Liver (tissue), 8 donors: ENCODE measurements at regions not wholly inside any gene's neighbourhood (a gene's known extent, or its start where the extent isn't known, plus 50 kb on each side); places are given as distances from the start of the nearest gene placed in this dataset.

Experiments
- DNase-seq: peaks from one replicate; pipeline ENCODE4 v3.0.0-alpha.2; 2017; ENCODE audit warnings: low spot score
- H3K27ac ChIP-seq, 2 donors: one replicate each; pipeline ENCODE4 v1.7.0; 2013; ENCODE audit warnings: inconsistent platforms in 2 of 2, low read length in 2 of 2, control low read depth in 1 of 2, low read depth in 1 of 2, mild to moderate bottlenecking in 1 of 2
- H3K27me3 ChIP-seq, 4 donors: one replicate each; pipeline versions ENCODE4 v1.6.1 to v1.7.0; 2013; ENCODE audit warnings: low read length in 3 of 4, inconsistent platforms in 1 of 4, mild to moderate bottlenecking in 1 of 4, moderate library complexity in 1 of 4; ENCODE audit not compliant: control insufficient read depth in 4 of 4, insufficient read depth in 4 of 4
- H3K36me3 ChIP-seq, 4 donors: one replicate each; pipeline versions ENCODE4 v1.6.1 to v1.7.0; 2013; ENCODE audit warnings: low read length in 3 of 4, mild to moderate bottlenecking in 3 of 4, low read depth in 1 of 4, moderate library complexity in 1 of 4; ENCODE audit not compliant: control insufficient read depth in 4 of 4, insufficient read depth in 3 of 4
- H3K4me1 ChIP-seq, 4 donors: one replicate each; pipeline versions ENCODE4 v1.6.1 to v1.7.0; 2013; ENCODE audit warnings: low read length in 3 of 4, mild to moderate bottlenecking in 3 of 4, moderate library complexity in 1 of 4; ENCODE audit not compliant: control insufficient read depth in 4 of 4, insufficient read depth in 4 of 4
- H3K4me3 ChIP-seq, 3 donors: one replicate each; pipeline versions ENCODE4 v1.6.1 to v1.7.0; 2013; ENCODE audit warnings: low read length in 3 of 3, control low read depth in 1 of 3, low read depth in 1 of 3, mild to moderate bottlenecking in 1 of 3
- H3K9ac ChIP-seq, 2 donors: one replicate each; pipeline ENCODE4 v1.7.0; 2013; ENCODE audit warnings: low read length in 2 of 2, mild to moderate bottlenecking in 2 of 2, moderate library complexity in 2 of 2, control low read depth in 1 of 2, low read depth in 1 of 2
- H3K9me3 ChIP-seq, 4 donors: one replicate each; pipeline versions ENCODE4 v1.6.1 to v1.7.0; 2013; ENCODE audit warnings: low read length in 3 of 4; ENCODE audit not compliant: control insufficient read depth in 4 of 4
- CTCF ChIP-seq: fragments of 150-350 bp; IDR thresholded peaks from 2 replicates; pipeline ENCODE4 v1.5.1; 2017; ENCODE audit warnings: improper control_type of control experiment, low read depth, low read length; ENCODE audit not compliant: missing input control
- EGR1 ChIP-seq, 2 donors: IDR thresholded peaks; 2 replicates each; pipeline ENCODE4 v1.6.1; 2016 to 2018; ENCODE audit warnings: antibody characterized with exemption in 2 of 2, low read depth in 2 of 2
- FOXA1 ChIP-seq: IDR thresholded peaks from 2 replicates; pipeline ENCODE4 v1.6.1; 2016; ENCODE audit warnings: antibody characterized with exemption
- FOXA2 ChIP-seq: IDR thresholded peaks from 2 replicates; pipeline ENCODE4 v1.6.1; 2016; ENCODE audit warnings: antibody characterized with exemption
- GABPA ChIP-seq, 2 donors: IDR thresholded peaks in 1 of 2; conservative IDR thresholded peaks in 1 of 2; 2 replicates each; pipeline ENCODE4 v1.6.1; 2016; ENCODE audit warnings: antibody characterized with exemption in 2 of 2, mild to moderate bottlenecking in 1 of 2, moderate library complexity in 1 of 2
- HNF4A ChIP-seq, 2 donors: conservative IDR thresholded peaks; 2 replicates each; pipeline ENCODE4 v1.6.1; 2016; ENCODE audit warnings: antibody characterized with exemption in 2 of 2, mild to moderate bottlenecking in 2 of 2
- HNF4G ChIP-seq: IDR thresholded peaks from 2 replicates; pipeline ENCODE4 v1.6.1; 2016; ENCODE audit warnings: antibody characterized with exemption
- JUND ChIP-seq, 2 donors: IDR thresholded peaks; 2 replicates each; pipeline ENCODE4 v1.6.1; 2016; ENCODE audit warnings: antibody characterized with exemption in 2 of 2
- NR2F2 ChIP-seq: IDR thresholded peaks from 2 replicates; pipeline ENCODE4 v1.6.1; 2016; ENCODE audit warnings: antibody characterized with exemption
- RAD21 ChIP-seq, 2 donors: IDR thresholded peaks; 2 replicates each; pipeline ENCODE4 v1.6.1; 2016; ENCODE audit warnings: antibody characterized with exemption in 2 of 2, mild to moderate bottlenecking in 2 of 2
- REST ChIP-seq: IDR thresholded peaks from 2 replicates; pipeline ENCODE4 v1.6.1; 2016; ENCODE audit warnings: antibody characterized with exemption, mild to moderate bottlenecking
- RXRA ChIP-seq, 2 donors: IDR thresholded peaks; 2 replicates each; pipeline ENCODE4 v1.6.1; 2017 to 2018; ENCODE audit warnings: antibody characterized with exemption in 2 of 2, mild to moderate bottlenecking in 1 of 2
- SP1 ChIP-seq: IDR thresholded peaks from 2 replicates; pipeline ENCODE4 v1.6.1; 2018; ENCODE audit warnings: antibody characterized with exemption, mild to moderate bottlenecking
- TAF1 ChIP-seq: conservative IDR thresholded peaks from 2 replicates; pipeline ENCODE4 v1.6.1; 2016; ENCODE audit warnings: antibody characterized with exemption, mild to moderate bottlenecking
- YY1 ChIP-seq: IDR thresholded peaks from 2 replicates; pipeline ENCODE4 v1.6.1; 2016; ENCODE audit warnings: antibody characterized with exemption, mild to moderate bottlenecking
- WGBS: extraction: QIAGEN DNeasy Blood & Tissue Kit; methylation state at CpG from one replicate; pipeline ENCODE4 v1.1.7; 2013; 5-methylcytosine and 5-hydroxymethylcytosine counted together
- TF ChIP-seq, protein P1 (sequence below): IDR thresholded peaks from 2 replicates; pipeline ENCODE4 v1.6.1; 2016; ENCODE audit warnings: antibody characterized with exemption
- TF ChIP-seq, protein P2 (sequence below): IDR thresholded peaks from 2 replicates; pipeline ENCODE4 v1.6.1; 2016; ENCODE audit warnings: antibody characterized with exemption
- TF ChIP-seq, protein P3 (sequence below): IDR thresholded peaks from 2 replicates; pipeline ENCODE4 v1.6.1; 2016; ENCODE audit warnings: antibody characterized with exemption
- donor health status: healthy.
- donor health status: healthy.
- donor health status: healthy.
- donor health status: healthy.
- donor health status: healthy.

- Histone ChIP-seq H3K27me3 (peaks cover 0 to 3% (median 0%) of the 10 kb centered on the region in 4 donors), H3K9ac (no peak overlapping the region), H3K27ac (no peak overlapping the region), H3K9me3 (no peaks in the 10 kb centered on the region), H3K4me3 (no peak overlapping the region), H3K4me1 (no peaks in the 10 kb centered on the region), H3K36me3 (no peaks in the 10 kb centered on the region)
- no peak for TF ChIP-seq YY1
- no peak for TF ChIP-seq FOXA2
- TF ChIP-seq RAD21 (IDR thresholded peaks at IDR 0.05), result no peak
- TF ChIP-seq FOXA1, result no peak
- no peak for TF ChIP-seq HNF4A (conservative IDR thresholded peaks at IDR 0.05)
- TF ChIP-seq HNF4G, result no peak
- no peak for TF ChIP-seq TAF1
- no peak for TF ChIP-seq GABPA (IDR thresholded peaks at IDR 0.05 in 1 of 2, conservative IDR thresholded peaks at IDR 0.05 in 1 of 2)
- TF ChIP-seq, protein P1, sequence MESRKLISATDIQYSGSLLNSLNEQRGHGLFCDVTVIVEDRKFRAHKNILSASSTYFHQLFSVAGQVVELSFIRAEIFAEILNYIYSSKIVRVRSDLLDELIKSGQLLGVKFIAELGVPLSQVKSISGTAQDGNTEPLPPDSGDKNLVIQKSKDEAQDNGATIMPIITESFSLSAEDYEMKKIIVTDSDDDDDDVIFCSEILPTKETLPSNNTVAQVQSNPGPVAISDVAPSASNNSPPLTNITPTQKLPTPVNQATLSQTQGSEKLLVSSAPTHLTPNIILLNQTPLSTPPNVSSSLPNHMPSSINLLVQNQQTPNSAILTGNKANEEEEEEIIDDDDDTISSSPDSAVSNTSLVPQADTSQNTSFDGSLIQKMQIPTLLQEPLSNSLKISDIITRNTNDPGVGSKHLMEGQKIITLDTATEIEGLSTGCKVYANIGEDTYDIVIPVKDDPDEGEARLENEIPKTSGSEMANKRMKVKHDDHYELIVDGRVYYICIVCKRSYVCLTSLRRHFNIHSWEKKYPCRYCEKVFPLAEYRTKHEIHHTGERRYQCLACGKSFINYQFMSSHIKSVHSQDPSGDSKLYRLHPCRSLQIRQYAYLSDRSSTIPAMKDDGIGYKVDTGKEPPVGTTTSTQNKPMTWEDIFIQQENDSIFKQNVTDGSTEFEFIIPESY, result no peak
- TF ChIP-seq REST, result no peak
- TF ChIP-seq NR2F2, result no peak
- TF ChIP-seq, protein P2, sequence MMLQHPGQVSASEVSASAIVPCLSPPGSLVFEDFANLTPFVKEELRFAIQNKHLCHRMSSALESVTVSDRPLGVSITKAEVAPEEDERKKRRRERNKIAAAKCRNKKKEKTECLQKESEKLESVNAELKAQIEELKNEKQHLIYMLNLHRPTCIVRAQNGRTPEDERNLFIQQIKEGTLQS, result no peak
- TF ChIP-seq, protein P3, sequence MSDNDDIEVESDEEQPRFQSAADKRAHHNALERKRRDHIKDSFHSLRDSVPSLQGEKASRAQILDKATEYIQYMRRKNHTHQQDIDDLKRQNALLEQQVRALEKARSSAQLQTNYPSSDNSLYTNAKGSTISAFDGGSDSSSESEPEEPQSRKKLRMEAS, result no peak
- TF ChIP-seq CTCF, result no peak
- TF ChIP-seq EGR1 (IDR thresholded peaks at IDR 0.05; ENCODE audit: low read depth in 2 of 2), result no peak
- TF ChIP-seq RXRA (IDR thresholded peaks at IDR 0.05), result no peak
- no peak for TF ChIP-seq JUND (IDR thresholded peaks at IDR 0.05)
- TF ChIP-seq SP1, result no peak
- WGBS, result 82% methylated on average over 16 of the region's 16 CpGs
- no peak for DNase-seq
Observed at GRCh38 chr5:74143721-74144330, 496.7 kb downstream of the ENC1 start.
